GM21390 (cell line): ENCODE measurements at regions not wholly inside any gene's neighbourhood (a gene's known extent, or its start where the extent isn't known, plus 50 kb on each side); places are given as distances from the start of the nearest gene placed in this dataset.

ENCODE experiments used
- ATAC-seq: cut with Tn5 transposase; IDR thresholded peaks from one replicate; pipeline ENCODE4 v1.9.1; 2021; ENCODE audit not compliant: unreplicated experiment

DNA sequence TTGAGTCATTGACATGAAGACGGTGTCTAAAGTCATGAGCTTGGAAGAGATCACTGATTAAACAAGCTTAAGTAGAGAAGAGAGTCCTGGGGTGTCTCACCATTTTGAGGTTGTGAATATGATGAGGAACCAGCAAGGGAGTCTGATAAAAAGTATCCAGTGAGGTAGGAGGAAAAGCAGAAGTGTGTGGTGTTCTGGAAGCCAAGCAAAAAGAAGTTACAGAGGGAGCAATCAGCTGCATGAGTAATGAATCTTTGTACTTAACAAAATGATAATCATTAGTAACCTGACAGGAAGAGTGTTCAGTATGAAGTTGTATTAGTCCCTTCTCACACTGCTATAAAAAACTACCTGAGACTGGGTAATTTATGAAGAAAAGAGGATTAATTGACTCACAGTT, 131.3 kb downstream of the C11orf87 start:
- no peak for ATAC-seq

DNA sequence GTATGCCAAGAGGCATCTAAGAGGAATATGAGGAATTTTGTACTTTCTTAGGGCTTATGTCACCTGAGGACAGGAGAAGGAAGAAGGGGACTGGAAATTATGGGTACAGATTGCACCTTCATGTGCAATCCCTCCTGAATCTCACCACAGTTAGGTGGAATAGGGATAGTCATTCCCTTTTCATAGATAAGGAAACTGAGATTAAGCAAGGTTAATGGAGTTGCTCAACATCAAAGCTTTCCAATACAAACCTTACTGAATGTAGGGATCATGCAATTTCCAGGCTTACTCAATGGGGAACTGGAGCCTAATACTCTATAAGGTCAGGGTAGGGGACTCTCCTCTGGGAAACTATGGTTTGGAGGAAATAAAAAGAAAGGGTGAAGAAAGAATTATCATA, 133.0 kb downstream of the C11orf87 start:
- ATAC-seq = no peak

DNA sequence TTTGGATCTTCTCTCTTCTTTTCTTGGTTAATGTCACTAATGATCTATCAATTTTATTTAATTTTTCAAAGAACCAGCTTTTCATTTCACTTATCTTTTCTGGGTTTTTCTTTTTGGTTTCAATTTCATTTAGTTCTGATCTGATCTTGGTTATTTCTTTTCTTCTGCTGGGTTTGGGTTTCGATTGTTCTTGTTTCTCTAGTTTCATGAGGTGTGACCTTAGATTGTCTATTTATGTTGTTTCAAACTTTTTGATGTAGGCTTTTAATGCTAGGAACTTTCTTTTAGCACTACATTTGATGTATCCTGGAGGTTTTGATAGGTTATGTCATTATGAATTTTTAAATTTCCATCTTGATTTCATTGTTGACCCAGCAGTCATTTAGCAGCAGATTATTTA, 142.3 kb downstream of the C11orf87 start:
- ATAC-seq = no peak

DNA sequence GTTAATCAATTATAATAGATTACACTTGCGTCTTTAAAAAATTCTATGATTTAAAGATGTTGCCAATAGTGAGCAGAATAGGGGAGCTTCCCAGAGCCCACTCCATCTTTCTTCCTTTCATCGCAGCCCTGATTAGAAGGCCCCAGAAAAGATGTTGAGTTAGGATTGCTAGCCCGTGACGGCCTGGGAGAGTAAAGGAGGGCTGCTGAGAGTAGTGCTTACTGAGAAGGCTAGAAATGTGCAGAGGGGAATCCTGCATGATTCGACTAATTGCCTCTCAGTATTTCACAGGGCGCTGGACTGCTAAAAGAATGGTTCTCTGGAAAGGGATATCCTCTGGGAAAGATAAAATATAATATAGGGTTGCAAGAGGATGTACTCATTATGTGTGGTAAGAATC, 160.5 kb downstream of the C11orf87 start:
- ATAC-seq = no peak

GRCh38 chr11:109584001-109584972, 162.3 kb downstream of the C11orf87 start:
- no peak for ATAC-seq

DNA sequence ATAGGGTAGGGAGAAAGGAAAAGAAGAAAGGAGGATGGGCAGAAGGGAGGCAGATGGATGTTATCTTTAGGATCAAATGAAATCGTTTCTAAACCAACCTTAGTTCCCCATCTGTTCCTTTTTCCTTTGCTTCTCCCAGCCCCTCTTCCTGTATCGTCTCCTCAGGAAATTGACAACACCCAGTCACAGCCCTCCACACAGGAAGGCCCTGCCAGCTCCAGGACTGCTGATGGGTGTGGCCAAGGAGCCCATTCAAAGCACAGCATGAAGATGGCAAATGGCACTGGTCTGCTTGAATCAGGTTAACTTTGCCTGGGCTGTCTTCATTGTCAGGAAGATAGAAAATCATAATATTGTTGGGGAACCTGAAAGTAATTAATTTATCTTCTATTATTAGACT, 164.8 kb downstream of the C11orf87 start:
- ATAC-seq = no peak

- no peak for ATAC-seq
Measured at GRCh38 chr11:109590782-109591181, 168.8 kb downstream of the C11orf87 start.

GRCh38 chr11:109597336-109597735, 175.3 kb downstream of the C11orf87 start:
- no peak for ATAC-seq

- no peak for ATAC-seq
Measured at GRCh38 chr11:109604481-109605400, 182.8 kb downstream of the C11orf87 start.

- no peak for ATAC-seq
Measured at GRCh38 chr11:109606256-109606655, 184.3 kb downstream of the C11orf87 start.

GRCh38 chr11:109609454-109610185, 187.6 kb downstream of the C11orf87 start:
- ATAC-seq = no peak

GRCh38 chr11:109612496-109612895, 190.5 kb downstream of the C11orf87 start:
- ATAC-seq = no peak

DNA sequence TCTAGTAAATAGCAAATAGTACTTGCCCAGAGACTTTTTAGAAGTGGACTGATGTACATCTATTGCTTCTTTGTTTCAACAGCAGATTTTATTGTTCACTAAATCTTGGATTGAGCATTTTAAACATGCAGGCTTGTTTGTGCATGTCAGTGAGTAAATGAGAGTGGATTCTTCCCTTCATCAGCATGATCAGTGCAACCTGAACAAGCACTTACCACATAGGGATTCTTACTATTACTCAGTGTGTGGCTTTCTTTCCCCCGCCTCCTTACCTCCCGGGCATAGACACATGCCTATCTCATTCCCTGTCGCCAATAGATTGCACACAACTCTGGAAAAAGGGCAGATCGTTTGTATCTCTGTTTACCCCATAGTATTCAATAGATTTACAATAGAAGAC, 197.5 kb downstream of the C11orf87 start:
- ATAC-seq = no peak

GRCh38 chr11:109629734-109630133, 207.7 kb downstream of the C11orf87 start:
- no peak for ATAC-seq

DNA sequence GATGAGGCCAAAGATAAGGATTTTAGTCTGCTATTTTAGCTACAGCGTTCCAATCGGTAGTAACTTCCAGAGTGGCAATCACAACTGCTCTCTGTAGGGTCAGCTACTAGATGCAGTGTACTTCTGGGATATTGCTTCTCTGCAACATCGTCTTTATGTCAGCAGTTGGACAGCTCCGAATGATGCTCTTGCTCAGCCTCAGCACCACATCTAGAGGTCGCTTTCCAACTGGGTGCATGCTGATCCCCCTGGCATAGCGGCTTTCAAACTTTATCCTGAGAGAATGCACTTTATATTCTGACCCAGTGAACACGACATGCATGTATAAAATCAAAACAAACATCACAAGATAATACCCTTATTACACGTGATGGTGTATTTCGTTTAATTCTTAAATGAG, 219.6 kb downstream of the C11orf87 start:
- no peak for ATAC-seq

DNA sequence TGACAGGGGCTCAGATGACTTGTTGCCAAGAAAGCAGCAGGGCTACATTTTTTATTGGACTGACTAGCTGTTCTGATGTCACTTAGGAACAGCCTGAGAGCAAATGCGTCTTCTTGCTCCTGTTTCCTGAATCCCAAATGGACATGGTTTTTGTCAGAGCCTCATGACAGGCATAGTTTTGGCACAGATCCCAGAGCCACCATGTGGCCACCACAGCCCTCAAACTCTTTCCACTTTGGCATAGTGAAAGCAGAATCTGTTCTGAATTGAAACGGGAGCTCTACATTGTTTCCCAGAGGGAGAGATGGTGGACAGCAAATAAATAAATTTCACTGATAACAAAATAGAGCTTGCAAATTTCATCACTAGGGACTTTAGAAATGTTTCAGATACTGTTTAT, 222.2 kb downstream of the C11orf87 start:
- ATAC-seq = no peak

DNA sequence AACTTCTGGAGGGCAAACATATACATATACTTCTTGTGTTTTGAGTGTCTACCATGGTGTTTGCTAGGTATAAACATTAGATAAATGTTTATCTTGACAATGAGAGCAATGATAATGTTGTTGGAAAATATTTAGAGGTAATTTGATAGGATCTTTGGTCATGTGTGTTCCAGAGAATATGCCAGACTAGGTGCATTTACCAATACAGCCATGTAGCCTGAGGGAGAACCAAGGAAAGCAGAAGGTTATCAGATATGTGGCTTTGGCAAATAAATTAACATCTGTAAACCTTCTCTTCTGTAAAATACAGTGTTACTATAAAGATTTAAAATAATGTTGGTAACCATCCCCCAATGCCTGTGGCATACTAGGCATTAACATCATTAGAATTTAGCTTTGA, 226.8 kb downstream of the C11orf87 start:
- ATAC-seq = no peak

GRCh38 chr11:109654091-109654490, 232.1 kb downstream of the C11orf87 start:
- ATAC-seq = no peak

DNA sequence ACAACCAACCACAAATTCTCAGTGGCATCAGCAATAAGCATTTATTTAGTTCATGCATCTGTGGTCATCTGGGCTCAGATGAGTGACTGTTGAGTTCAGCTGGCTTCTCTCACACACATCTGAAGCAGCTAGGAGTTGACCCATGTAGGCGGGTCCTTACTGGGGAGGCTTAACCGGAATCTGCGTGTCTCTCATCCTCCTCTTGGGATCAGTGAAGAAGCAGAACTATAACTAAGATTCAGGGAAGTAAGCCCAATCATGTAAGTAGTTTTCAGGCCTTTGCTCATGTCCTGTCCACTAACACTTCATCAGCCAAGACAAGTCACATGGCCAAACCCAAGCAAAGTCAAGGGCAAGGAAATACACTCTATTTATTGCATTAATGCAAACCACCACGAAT, 236.2 kb downstream of the C11orf87 start:
- ATAC-seq = no peak

GRCh38 chr11:109667719-109668118, 245.7 kb downstream of the C11orf87 start:
- ATAC-seq = no peak
